CD4-positive, alpha-beta memory T cell (primary cell): ENCODE measurements at regions not wholly inside any gene's neighbourhood (a gene's known extent, or its start where the extent isn't known, plus 50 kb on each side); places are given as distances from the start of the nearest gene placed in this dataset.

Experiments
- CTCF ChIA-PET: fragments of 350-600 bp; sonication (Branson Sonifier 250); formaldehyde crosslinking; loops from one replicate; lab custom pipeline; 2021; ENCODE audit warnings: inconsistent platforms; ENCODE audit not compliant: partially characterized antibody; lab: Charles Lee
- POLR2A ChIA-PET: fragments of 350-600 bp; sonication (Branson Sonifier 250); formaldehyde crosslinking; loops from one replicate; lab custom pipeline; 2021; ENCODE audit not compliant: partially characterized antibody; lab: Charles Lee
- DNase-seq, 5 donors: peaks; one replicate each; pipeline versions ENCODE4 v3.0.0 to v3.0.0-alpha.2; 2020 to 2022; ENCODE audit warnings: mixed read lengths in 1 of 5
- H3K27ac ChIP-seq: one replicate; pipeline ENCODE4 v1.7.0; 2013; ENCODE audit warnings: low read depth, low read length
- H3K27me3 ChIP-seq: 2 replicates; pipeline ENCODE4 v1.7.0; 2013; ENCODE audit warnings: mild to moderate bottlenecking, low read length, moderate library complexity; ENCODE audit not compliant: insufficient read depth
- H3K36me3 ChIP-seq: 2 replicates; pipeline ENCODE4 v1.7.0; 2013; ENCODE audit warnings: mild to moderate bottlenecking, low read length, moderate library complexity; ENCODE audit not compliant: insufficient read depth
- H3K4me1 ChIP-seq: 2 replicates; pipeline ENCODE4 v1.7.0; 2013; ENCODE audit warnings: mild to moderate bottlenecking, low read length, moderate library complexity; ENCODE audit not compliant: insufficient read depth
- H3K4me3 ChIP-seq, 2 donors: one replicate each; pipeline ENCODE4 v1.7.0; 2013; ENCODE audit warnings: low read length in 2 of 2, mild to moderate bottlenecking in 1 of 2
- H3K9me3 ChIP-seq, 2 donors: one replicate each; pipeline ENCODE4 v1.7.0; 2013; ENCODE audit warnings: low read length in 2 of 2, control low read depth in 1 of 2; ENCODE audit not compliant: control insufficient read depth in 1 of 2
- H3K27ac Mint-ChIP-seq, 7 donors: one replicate each; pipeline ENCODE4 v1.8.0; 2020 to 2021; ENCODE audit warnings: mixed read lengths in 7 of 7, mild to moderate bottlenecking in 6 of 7, inconsistent platforms in 3 of 7, moderate library complexity in 3 of 7
- H3K27me3 Mint-ChIP-seq, 2 donors: one replicate each; pipeline ENCODE4 v1.8.0; 2020 to 2021; ENCODE audit warnings: mixed read lengths in 2 of 2
- H3K36me3 Mint-ChIP-seq, 2 donors: one replicate each; pipeline ENCODE4 v1.8.0; 2020 to 2021; ENCODE audit warnings: mixed read lengths in 2 of 2, inconsistent platforms in 1 of 2, mild to moderate bottlenecking in 1 of 2
- H3K4me1 Mint-ChIP-seq, 4 donors: one replicate each; pipeline ENCODE4 v1.8.0; 2020 to 2021; ENCODE audit warnings: mixed read lengths in 4 of 4, mild to moderate bottlenecking in 1 of 4
- H3K4me3 Mint-ChIP-seq, 8 donors: one replicate each; pipeline ENCODE4 v1.8.0; 2020 to 2021; ENCODE audit warnings: mixed read lengths in 8 of 8, mild to moderate bottlenecking in 7 of 8, moderate library complexity in 6 of 8, inconsistent platforms in 3 of 8
- H3K9me3 Mint-ChIP-seq, 8 donors: one replicate each; pipeline ENCODE4 v1.8.0; 2020 to 2021; ENCODE audit warnings: mixed read lengths in 8 of 8, mild to moderate bottlenecking in 5 of 8, inconsistent platforms in 3 of 8, moderate library complexity in 1 of 8
- intact Hi-C: fragments of 100-400 bp; cut with micrococcal nuclease; formaldehyde crosslinking; loops from one replicate; pipeline ENCODE4 v1.15.1; 2023

GRCh38 chr15:70313099-70314017 is 215.6 kb upstream of the TLE3 start:
- H3K9me3 ChIP-seq, result no peaks in the 10 kb centered on the region
- CTCF ChIA-PET, result no interaction called here
- Mint-ChIP-seq H3K27ac (no peak overlapping the region), H3K36me3 (no peaks in the 10 kb centered on the region), H3K9me3 (no peaks in the 10 kb centered on the region), H3K27me3 (peaks cover 0 to 3% of the 10 kb centered on the region in 2 donors), H3K4me1 (peaks cover 10 to 18% (median 13%) of the 10 kb centered on the region in 4 donors), H3K4me3 (no peak overlapping the region)
- H3K27me3 ChIP-seq, result no peaks in the 10 kb centered on the region
- no peak overlapping the region for H3K27ac ChIP-seq
- intact Hi-C loops, result no loop called here
- H3K4me1 ChIP-seq, result peaks cover 18% of the 10 kb centered on the region
- DNase-seq, result no peak
- POLR2A ChIA-PET, result no interaction called here
- no peak overlapping the region for H3K4me3 ChIP-seq
- H3K36me3 ChIP-seq, result no peaks in the 10 kb centered on the region

- no peak overlapping the region for H3K27ac ChIP-seq
- no peaks in the 10 kb centered on the region for H3K27me3 ChIP-seq
- H3K27ac Mint-ChIP-seq, result no peak overlapping the region
- intact Hi-C loops, result no loop called here
- ChIA-PET CTCF (no interaction called here), POLR2A (no interaction called here)
- no peaks in the 10 kb centered on the region for H3K9me3 Mint-ChIP-seq
- no peak overlapping the region for H3K4me3 ChIP-seq
- H3K9me3 ChIP-seq, result no peaks in the 10 kb centered on the region
- peaks cover 3 to 6% of the 10 kb centered on the region in 2 donors for H3K27me3 Mint-ChIP-seq
- no peaks in the 10 kb centered on the region for H3K36me3 Mint-ChIP-seq
- H3K4me3 Mint-ChIP-seq, result no peak overlapping the region
- no peaks in the 10 kb centered on the region for H3K36me3 ChIP-seq
- peaks cover 14 to 30% (median 18%) of the 10 kb centered on the region in 4 donors for H3K4me1 Mint-ChIP-seq
- peaks cover 23% of the 10 kb centered on the region for H3K4me1 ChIP-seq
- no peak for DNase-seq
Measured at GRCh38 chr15:70311821-70312220, 214.1 kb upstream of the TLE3 start.

- intact Hi-C loops, result no loop called here
- CTCF ChIA-PET, result no interaction called here
- H3K27ac ChIP-seq, result no peak overlapping the region
Measured at GRCh38 chr15:70309716-70310115, 212.0 kb upstream of the TLE3 start.

GRCh38 chr15:70308735-70309434 is 211.2 kb upstream of the TLE3 start:
- Histone ChIP-seq H3K27ac (no peak overlapping the region), H3K4me1 (peaks cover 23% of the 10 kb centered on the region), H3K27me3 (no peaks in the 10 kb centered on the region), H3K9me3 (no peaks in the 10 kb centered on the region), H3K36me3 (no peaks in the 10 kb centered on the region), H3K4me3 (no peak overlapping the region)
- POLR2A ChIA-PET, result no interaction called here
- DNase-seq, result no peak
- CTCF ChIA-PET, result no interaction called here
- peak overlapping the region in 1 of 8 donors; percentile 48 for H3K4me3 Mint-ChIP-seq
- intact Hi-C loops, result no loop called here
- no peaks in the 10 kb centered on the region for H3K9me3 Mint-ChIP-seq
- peaks cover 14 to 30% (median 18%) of the 10 kb centered on the region in 4 donors for H3K4me1 Mint-ChIP-seq
- H3K36me3 Mint-ChIP-seq, result no peaks in the 10 kb centered on the region
- H3K27ac Mint-ChIP-seq, result no peak overlapping the region
- H3K27me3 Mint-ChIP-seq, result peaks cover 3 to 6% of the 10 kb centered on the region in 2 donors

More at GRCh38 chr15:70309716-70310115, 212.0 kb upstream of the TLE3 start:
- no peak overlapping the region for H3K4me3 Mint-ChIP-seq
- H3K4me1 ChIP-seq, result peaks cover 23% of the 10 kb centered on the region
- peaks cover 3 to 6% of the 10 kb centered on the region in 2 donors for H3K27me3 Mint-ChIP-seq
- H3K27me3 ChIP-seq, result no peaks in the 10 kb centered on the region
- no peak for DNase-seq
- H3K9me3 ChIP-seq, result no peaks in the 10 kb centered on the region
- H3K36me3 ChIP-seq, result no peaks in the 10 kb centered on the region
- POLR2A ChIA-PET, result no interaction called here
- H3K9me3 Mint-ChIP-seq, result no peaks in the 10 kb centered on the region
- peaks cover 14 to 30% (median 18%) of the 10 kb centered on the region in 4 donors for H3K4me1 Mint-ChIP-seq
- no peaks in the 10 kb centered on the region for H3K36me3 Mint-ChIP-seq
- H3K4me3 ChIP-seq, result no peak overlapping the region
- H3K27ac Mint-ChIP-seq, result peak overlapping the region in 1 of 7 donors; percentile 1

GRCh38 chr15:70308011-70308734 is 210.5 kb upstream of the TLE3 start:
- no peaks in the 10 kb centered on the region for H3K36me3 Mint-ChIP-seq
- H3K4me1 Mint-ChIP-seq, result peaks cover 14 to 30% (median 18%) of the 10 kb centered on the region in 4 donors
- peaks cover 3 to 6% of the 10 kb centered on the region in 2 donors for H3K27me3 Mint-ChIP-seq
- Histone ChIP-seq H3K36me3 (no peaks in the 10 kb centered on the region), H3K4me3 (no peak overlapping the region), H3K4me1 (peaks cover 23% of the 10 kb centered on the region), H3K9me3 (no peaks in the 10 kb centered on the region), H3K27ac (no peak overlapping the region), H3K27me3 (no peaks in the 10 kb centered on the region)
- H3K4me3 Mint-ChIP-seq, result peak overlapping the region in 1 of 8 donors; percentile 48
- ChIA-PET POLR2A (no interaction called here), CTCF (no interaction called here)
- intact Hi-C loops, result no loop called here
- H3K27ac Mint-ChIP-seq, result peak overlapping the region in 1 of 7 donors; percentile 69
- no peak for DNase-seq
- H3K9me3 Mint-ChIP-seq, result no peaks in the 10 kb centered on the region

- no peak for DNase-seq
- no peak overlapping the region for H3K27ac ChIP-seq
- H3K4me3 ChIP-seq, result no peak overlapping the region
- H3K4me1 Mint-ChIP-seq, result peaks cover 14 to 30% (median 18%) of the 10 kb centered on the region in 4 donors
- H3K36me3 Mint-ChIP-seq, result no peaks in the 10 kb centered on the region
- H3K27ac Mint-ChIP-seq, result no peak overlapping the region
- intact Hi-C loops, result no loop called here
- peaks cover 3 to 6% of the 10 kb centered on the region in 2 donors for H3K27me3 Mint-ChIP-seq
- H3K4me1 ChIP-seq, result peaks cover 36% of the 10 kb centered on the region
- H3K9me3 Mint-ChIP-seq, result no peaks in the 10 kb centered on the region
- H3K36me3 ChIP-seq, result no peaks in the 10 kb centered on the region
- ChIA-PET CTCF (no interaction called here), POLR2A (no interaction called here)
- no peaks in the 10 kb centered on the region for H3K27me3 ChIP-seq
- no peaks in the 10 kb centered on the region for H3K9me3 ChIP-seq
- no peak overlapping the region for H3K4me3 Mint-ChIP-seq
Measured at GRCh38 chr15:70306582-70306981, 208.9 kb upstream of the TLE3 start.

- Histone ChIP-seq H3K4me3 (no peak overlapping the region), H3K9me3 (no peaks in the 10 kb centered on the region), H3K36me3 (no peaks in the 10 kb centered on the region), H3K4me1 (peaks cover 41% of the 10 kb centered on the region), H3K27me3 (no peaks in the 10 kb centered on the region), H3K27ac (no peak overlapping the region)
- DNase-seq, result no peak
- ChIA-PET POLR2A (no interaction called here), CTCF (no interaction called here)
- peaks cover 15 to 33% (median 18%) of the 10 kb centered on the region in 4 donors for H3K4me1 Mint-ChIP-seq
- intact Hi-C loops, result no loop called here
- no peaks in the 10 kb centered on the region for H3K36me3 Mint-ChIP-seq
- no peaks in the 10 kb centered on the region for H3K9me3 Mint-ChIP-seq
- H3K27ac Mint-ChIP-seq, result no peak overlapping the region
- H3K27me3 Mint-ChIP-seq, result peaks cover 3 to 6% of the 10 kb centered on the region in 2 donors
- no peak overlapping the region for H3K4me3 Mint-ChIP-seq
Measured at GRCh38 chr15:70306081-70306480, 208.4 kb upstream of the TLE3 start.
